Loucy (cell line): ENCODE measurements at regions not wholly inside any gene's neighbourhood (a gene's known extent, or its start where the extent isn't known, plus 50 kb on each side); places are given as distances from the start of the nearest gene placed in this dataset.

ENCODE experiments used
- H2AFZ ChIP-seq: fragments of 200-600 bp; sonication (generic); 2 replicates; pipeline ENCODE4 v1.6.0; 2016; ENCODE audit warnings: antibody characterized with exemption, mild to moderate bottlenecking, low read length, moderate library complexity
- H3F3A ChIP-seq: fragments of 200-600 bp; 2 replicates; pipeline ENCODE4 v1.6.0; 2016; ENCODE audit warnings: antibody characterized with exemption, low read depth, mild to moderate bottlenecking
- H3K27me3 ChIP-seq: fragments of 200-600 bp; sonication (generic); 2 replicates; pipeline ENCODE4 v1.6.1; 2014; ENCODE audit warnings: low read length, mild to moderate bottlenecking; ENCODE audit not compliant: insufficient read depth, poor library complexity, severe bottlenecking
- H3K36me3 ChIP-seq: fragments of 200-600 bp; sonication (generic); 2 replicates; pipeline ENCODE4 v1.6.1; 2016; ENCODE audit warnings: low read length; ENCODE audit not compliant: insufficient read depth
- H3K4me1 ChIP-seq: fragments of 200-600 bp; sonication (generic); 2 replicates; pipeline ENCODE4 v1.5.1; 2014; ENCODE audit warnings: low read length, mild to moderate bottlenecking; ENCODE audit not compliant: insufficient read depth, poor library complexity, severe bottlenecking
- H3K4me2 ChIP-seq: fragments of 200-600 bp; sonication (generic); 2 replicates; pipeline ENCODE4 v1.6.0; 2014; ENCODE audit warnings: antibody characterized with exemption, low read length, low read depth, mild to moderate bottlenecking; ENCODE audit not compliant: poor library complexity, severe bottlenecking
- H3K4me3 ChIP-seq: fragments of 200-600 bp; sonication (generic); 2 replicates; pipeline ENCODE4 v1.5.1; 2014; ENCODE audit warnings: low read length, mild to moderate bottlenecking, mixed read lengths; ENCODE audit not compliant: poor library complexity, severe bottlenecking
- H3K79me2 ChIP-seq: fragments of 200-600 bp; sonication (generic); 2 replicates; pipeline ENCODE4 v1.6.1; 2014; ENCODE audit warnings: low read length; ENCODE audit not compliant: insufficient read depth
- H3K9ac ChIP-seq: fragments of 200-600 bp; sonication (generic); 2 replicates; pipeline ENCODE4 v1.6.0; 2014; ENCODE audit warnings: mild to moderate bottlenecking, low read depth, low read length, moderate library complexity; ENCODE audit not compliant: poor library complexity, severe bottlenecking
- H3K9me2 ChIP-seq: fragments of 200-600 bp; sonication (generic); replicated peaks from 2 replicates; pipeline ENCODE4 v1.6.1; 2016; ENCODE audit warnings: low read depth, low read length, mixed read lengths
- H3K9me3 ChIP-seq: fragments of 200-600 bp; sonication (generic); 2 replicates; pipeline ENCODE4 v1.6.1; 2014; ENCODE audit warnings: mild to moderate bottlenecking, antibody characterized with exemption, low read length, low read depth; ENCODE audit not compliant: insufficient read depth
- H4K20me1 ChIP-seq: fragments of 200-600 bp; sonication (generic); 2 replicates; pipeline ENCODE4 v1.6.0; 2014; ENCODE audit warnings: antibody characterized with exemption, low read length, mild to moderate bottlenecking; ENCODE audit not compliant: insufficient read depth, poor library complexity, severe bottlenecking
- CTCF ChIP-seq: fragments of 200-600 bp; sonication (generic); conservative IDR thresholded peaks from 2 replicates; pipeline ENCODE4 v1.5.1; 2014; ENCODE audit warnings: mild to moderate bottlenecking, antibody characterized with exemption, low read length
- EZH2phosphoT487 ChIP-seq: fragments of 200-600 bp; IDR thresholded peaks from 2 replicates; pipeline ENCODE4 v1.6.1; 2018; ENCODE audit warnings: antibody characterized with exemption, mild to moderate bottlenecking, moderate library complexity, borderline replicate concordance

DNA sequence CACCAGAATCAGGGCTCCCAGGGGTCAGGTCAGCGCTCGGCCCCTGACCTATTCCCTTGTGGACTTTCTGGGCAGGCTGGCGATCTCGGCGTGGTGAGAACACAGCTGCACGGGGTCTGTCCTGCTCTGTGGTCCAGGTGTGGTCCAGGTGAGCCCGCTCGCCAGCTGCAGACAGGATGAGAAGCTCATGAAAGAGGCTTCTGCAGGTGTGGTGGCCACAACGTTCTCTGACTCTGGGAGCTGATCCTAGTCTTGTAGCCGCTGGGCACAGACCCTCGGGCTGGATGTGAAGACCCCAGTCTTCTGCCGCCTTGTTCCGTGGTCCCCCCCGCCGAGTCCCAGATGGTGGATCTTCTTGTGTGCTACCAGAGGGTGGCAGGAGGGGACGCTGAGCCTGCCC lies 129.7 kb downstream of the RTP5 start:
- TF ChIP-seq CTCF (no peak), EZH2phosphoT487 (no peak)
- Histone ChIP-seq H3K36me3 (no peaks in the 10 kb centered on the region), H2AFZ (no peak overlapping the region), H3K4me1 (peaks cover 23% of the 10 kb centered on the region), H3K4me3 (no peak overlapping the region), H3K9ac (no peak overlapping the region), H3K79me2 (no peaks in the 10 kb centered on the region), H3K9me3 (no peaks in the 10 kb centered on the region), H3K9me2 (no peaks in the 10 kb centered on the region), H3K27me3 (no peaks in the 10 kb centered on the region), H3F3A (no peaks in the 10 kb centered on the region), H4K20me1 (no peaks in the 10 kb centered on the region), H3K4me2 (no peak overlapping the region)

DNA sequence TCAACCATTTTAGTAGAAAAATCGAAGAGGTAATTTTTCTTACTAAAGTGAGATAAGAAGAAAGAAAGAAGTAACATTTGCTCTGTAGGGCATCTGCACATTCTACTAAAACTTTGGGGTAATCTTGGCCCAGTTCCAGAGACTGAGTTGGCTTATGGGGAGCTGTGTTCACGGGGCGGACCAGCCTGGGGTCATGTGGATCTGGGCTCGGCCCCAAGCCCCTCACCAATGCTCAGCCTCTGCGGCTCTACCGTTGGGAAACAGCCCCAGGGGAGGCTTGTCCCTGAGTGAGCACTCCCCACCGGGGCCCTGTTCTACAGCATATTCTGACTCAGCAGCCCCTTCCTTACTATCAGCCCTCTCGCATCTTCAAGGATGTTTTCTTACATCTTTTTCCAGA lies 132.3 kb downstream of the RTP5 start:
- no peak for TF ChIP-seq CTCF
- no peak for TF ChIP-seq EZH2phosphoT487
- H3K9me2 ChIP-seq: no peaks in the 10 kb centered on the region

DNA sequence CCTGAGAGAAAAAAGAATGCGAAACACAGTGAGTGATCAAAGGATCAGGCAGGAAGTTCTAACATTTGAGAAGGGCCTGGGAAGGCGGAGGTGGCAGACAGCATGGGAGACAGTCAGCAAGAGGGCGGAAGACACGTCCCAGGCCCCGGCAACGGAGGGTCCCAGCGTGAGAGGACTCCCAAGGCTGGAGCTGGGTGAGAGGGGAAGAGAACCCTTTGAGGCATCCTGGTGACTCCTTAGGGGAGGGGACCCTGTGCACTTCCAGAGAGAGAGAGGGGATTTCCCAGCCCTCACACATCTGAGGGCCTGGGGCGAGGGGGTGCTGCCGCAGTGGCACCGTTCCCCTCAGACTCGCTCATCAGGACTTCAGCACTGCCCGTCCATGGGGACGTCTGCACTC lies 133.4 kb downstream of the RTP5 start:
- H3K36me3 ChIP-seq: no peaks in the 10 kb centered on the region
- H3K4me3 ChIP-seq: no peak overlapping the region
- H3F3A ChIP-seq: peaks cover 5% of the 10 kb centered on the region; the same call in 1 of the 2 replicates
- H3K4me2 ChIP-seq: no peak overlapping the region
- H4K20me1 ChIP-seq: no peaks in the 10 kb centered on the region
- H3K9me2 ChIP-seq: no peaks in the 10 kb centered on the region
- H2AFZ ChIP-seq: no peak overlapping the region
- H3K9ac ChIP-seq: no peak overlapping the region
- no peaks in the 10 kb centered on the region for H3K9me3 ChIP-seq
- no peaks in the 10 kb centered on the region for H3K79me2 ChIP-seq
- H3K27me3 ChIP-seq: no peaks in the 10 kb centered on the region
- TF ChIP-seq EZH2phosphoT487 (no peak), CTCF (no peak)
- peaks cover 23% of the 10 kb centered on the region for H3K4me1 ChIP-seq

More for the DNA sequence above, 132.3 kb downstream of the RTP5 start:
- H3K4me2 ChIP-seq: no peak overlapping the region
- no peak overlapping the region for H3K9ac ChIP-seq
- H3K27me3 ChIP-seq: no peaks in the 10 kb centered on the region
- H3F3A ChIP-seq: peaks cover 5% of the 10 kb centered on the region; the same call in 1 of the 2 replicates
- no peaks in the 10 kb centered on the region for H3K9me3 ChIP-seq
- H3K36me3 ChIP-seq: no peaks in the 10 kb centered on the region
- H2AFZ ChIP-seq: no peak overlapping the region
- no peak overlapping the region for H3K4me3 ChIP-seq
- no peaks in the 10 kb centered on the region for H3K79me2 ChIP-seq
- no peaks in the 10 kb centered on the region for H4K20me1 ChIP-seq
- peaks cover 23% of the 10 kb centered on the region for H3K4me1 ChIP-seq
